ENCODE measurements at regions not wholly inside any gene's neighbourhood (a gene's known extent, or its start where the extent isn't known, plus 50 kb on each side); places are given as distances from the start of the nearest gene placed in this dataset.

GRCh38 chr3:20302766-20303165, 116.8 kb upstream of the SGO1 start:
- intact Hi-C loops (cut with micrococcal nuclease; ENCODE audit: unreplicated experiment) = no loop called here
- DNase-seq (ENCODE audit: low read depth, low spot score) = no peak
- TF ChIP-seq SIN3A (IDR thresholded peaks at IDR 0.05; ENCODE audit: borderline replicate concordance, insufficient read depth, low read depth, low read length) (no peak), REST (IDR thresholded peaks at IDR 0.05; ENCODE audit: insufficient read depth in 1 of 2, low read depth in 2 of 2, low read length in 1 of 2) (no peak), POLR2AphosphoS5 (IDR thresholded peaks at IDR 0.05; ENCODE audit: low read depth, low read length) (no peak), TCF7L2 (IDR thresholded peaks at IDR 0.05; ENCODE audit: low read depth, low read length) (no peak)
- TF ChIP-seq, protein P1, sequence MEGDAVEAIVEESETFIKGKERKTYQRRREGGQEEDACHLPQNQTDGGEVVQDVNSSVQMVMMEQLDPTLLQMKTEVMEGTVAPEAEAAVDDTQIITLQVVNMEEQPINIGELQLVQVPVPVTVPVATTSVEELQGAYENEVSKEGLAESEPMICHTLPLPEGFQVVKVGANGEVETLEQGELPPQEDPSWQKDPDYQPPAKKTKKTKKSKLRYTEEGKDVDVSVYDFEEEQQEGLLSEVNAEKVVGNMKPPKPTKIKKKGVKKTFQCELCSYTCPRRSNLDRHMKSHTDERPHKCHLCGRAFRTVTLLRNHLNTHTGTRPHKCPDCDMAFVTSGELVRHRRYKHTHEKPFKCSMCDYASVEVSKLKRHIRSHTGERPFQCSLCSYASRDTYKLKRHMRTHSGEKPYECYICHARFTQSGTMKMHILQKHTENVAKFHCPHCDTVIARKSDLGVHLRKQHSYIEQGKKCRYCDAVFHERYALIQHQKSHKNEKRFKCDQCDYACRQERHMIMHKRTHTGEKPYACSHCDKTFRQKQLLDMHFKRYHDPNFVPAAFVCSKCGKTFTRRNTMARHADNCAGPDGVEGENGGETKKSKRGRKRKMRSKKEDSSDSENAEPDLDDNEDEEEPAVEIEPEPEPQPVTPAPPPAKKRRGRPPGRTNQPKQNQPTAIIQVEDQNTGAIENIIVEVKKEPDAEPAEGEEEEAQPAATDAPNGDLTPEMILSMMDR (IDR thresholded peaks at IDR 0.05) = no peak
- ChIA-PET POLR2A (no interaction called here), CTCF (no interaction called here)
- H3K4me1 ChIP-seq (ENCODE audit: control insufficient read depth, insufficient read depth, low read length) = no peaks in the 10 kb centered on the region
- H3K27me3 ChIP-seq (ENCODE audit: control insufficient read depth, insufficient read depth, low read length) = no peaks in the 10 kb centered on the region
- ATAC-seq = no peak
- no peaks in the 10 kb centered on the region for H3K36me3 ChIP-seq (ENCODE audit: control insufficient read depth, insufficient read depth, low read length)
- H3K9me3 ChIP-seq (ENCODE audit: control insufficient read depth, insufficient read depth, low read depth, low read length) = no peaks in the 10 kb centered on the region
- no peak overlapping the region for H3K27ac ChIP-seq (ENCODE audit: low read length)
- no TSS peak for BruUV-seq (replicated peaks)
- no peak overlapping the region for H3K4me3 ChIP-seq (ENCODE audit: low read depth in 2 of 2, low read length in 2 of 2)
- in situ Hi-C loops (cut with HindIII; ENCODE audit: low pct_unique_long_range_greater_than_20kb, low sequenced_read_pairs) = no loop called here

DNA sequence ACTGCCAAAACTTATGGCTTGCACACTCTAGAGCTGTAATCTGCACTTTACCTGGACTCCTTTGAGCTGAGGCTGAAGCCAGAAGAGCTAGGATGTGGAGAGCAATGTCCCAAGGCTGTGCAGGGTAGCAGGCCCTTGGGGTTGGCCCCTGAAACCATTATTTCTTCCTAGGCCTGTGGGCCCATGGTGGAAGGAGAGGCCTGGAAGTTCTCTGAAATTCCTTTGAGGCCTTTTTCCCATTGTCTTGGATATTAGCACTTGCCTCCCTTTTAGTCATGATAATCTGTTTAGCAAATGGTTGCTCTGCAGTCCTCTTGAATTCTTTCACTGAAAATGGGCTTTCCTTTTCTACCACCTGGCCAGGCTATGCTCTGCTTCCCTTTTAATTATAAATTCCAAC, 102.0 kb upstream of the SGO1 start:
- Histone ChIP-seq H3K4me1 (ENCODE audit: control insufficient read depth, insufficient read depth, low read length) (no peaks in the 10 kb centered on the region), H3K36me3 (ENCODE audit: control insufficient read depth, insufficient read depth, low read length) (no peaks in the 10 kb centered on the region), H3K9me3 (ENCODE audit: control insufficient read depth, insufficient read depth, low read depth, low read length) (no peaks in the 10 kb centered on the region), H3K27me3 (ENCODE audit: control insufficient read depth, insufficient read depth, low read length) (no peaks in the 10 kb centered on the region), H3K27ac (ENCODE audit: low read length) (no peak overlapping the region), H3K4me3 (ENCODE audit: low read depth in 2 of 2, low read length in 2 of 2) (no peak overlapping the region)
- in situ Hi-C loops (cut with HindIII; ENCODE audit: low pct_unique_long_range_greater_than_20kb, low sequenced_read_pairs) (no loop called here), intact Hi-C loops (cut with micrococcal nuclease; ENCODE audit: unreplicated experiment) (no loop called here)
- ChIA-PET POLR2A (no interaction called here), CTCF (no interaction called here)
- ATAC-seq = no peak
- no peak for DNase-seq (ENCODE audit: low read depth, low spot score)
- BruUV-seq (replicated peaks) = no TSS peak
- TF ChIP-seq SIN3A (IDR thresholded peaks at IDR 0.05; ENCODE audit: borderline replicate concordance, insufficient read depth, low read depth, low read length) (no peak), POLR2AphosphoS5 (IDR thresholded peaks at IDR 0.05; ENCODE audit: low read depth, low read length) (no peak), REST (IDR thresholded peaks at IDR 0.05; ENCODE audit: insufficient read depth in 1 of 2, low read depth in 2 of 2, low read length in 1 of 2) (no peak), TCF7L2 (IDR thresholded peaks at IDR 0.05; ENCODE audit: low read depth, low read length) (no peak)
- TF ChIP-seq, protein P1 (IDR thresholded peaks at IDR 0.05) = no peak

All from Panc1 (cell line).